ENCODE measurements at regions not wholly inside any gene's neighbourhood (a gene's known extent, or its start where the extent isn't known, plus 50 kb on each side); places are given as distances from the start of the nearest gene placed in this dataset.

GRCh38 chr1:202067188-202067974 lies 55.3 kb upstream of the GPR37L1 start:
- no peaks in the 10 kb centered on the region for H3K9me3 ChIP-seq (ENCODE audit: control insufficient read depth, insufficient read depth, low read length)
- H3K4me1 Mint-ChIP-seq: no peaks in the 10 kb centered on the region
- peaks cover 0 to 5% of the 10 kb centered on the region in 2 donors for H3K27me3 Mint-ChIP-seq (ENCODE audit: low read depth in 2 of 2)
- ATAC-seq (peak in 1 of 3 donors; percentile 27), DNase-seq (no peak)
- WGBS (ENCODE audit: insufficient coverage): 86% methylated on average over 7 of the region's 7 CpGs
- no peaks in the 10 kb centered on the region for H3K4me1 ChIP-seq (ENCODE audit: control insufficient read depth, insufficient read depth, low read length)
- no peak overlapping the region for H3K4me3 Mint-ChIP-seq
- no peak for TF ChIP-seq CTCF (IDR thresholded peaks at IDR 0.05)
- no peaks in the 10 kb centered on the region for H3K9me3 Mint-ChIP-seq
- H3K27ac Mint-ChIP-seq: no peak overlapping the region
- no peak overlapping the region for H3K4me3 ChIP-seq (ENCODE audit: low read length)
- no peak overlapping the region for H3K27ac ChIP-seq (ENCODE audit: low read length)
- H3K36me3 Mint-ChIP-seq: no peaks in the 10 kb centered on the region
- H3K36me3 ChIP-seq (ENCODE audit: control insufficient read depth, insufficient read depth, low read length): no peaks in the 10 kb centered on the region
- intact Hi-C loops (cut with micrococcal nuclease): no loop called here
- no peaks in the 10 kb centered on the region for H3K27me3 ChIP-seq (ENCODE audit: control insufficient read depth, insufficient read depth, low read length)

GRCh38 chr1:202068596-202068995 lies 54.1 kb upstream of the GPR37L1 start:
- ATAC-seq (no peak), DNase-seq (no peak)
- H3K27me3 ChIP-seq (ENCODE audit: control insufficient read depth, insufficient read depth, low read length): no peaks in the 10 kb centered on the region
- WGBS (ENCODE audit: insufficient coverage): 76% methylated on average over 3 of the region's 4 CpGs
- no peaks in the 10 kb centered on the region for H3K36me3 ChIP-seq (ENCODE audit: control insufficient read depth, insufficient read depth, low read length)
- Mint-ChIP-seq H3K9me3 (no peaks in the 10 kb centered on the region), H3K4me1 (no peaks in the 10 kb centered on the region), H3K36me3 (no peaks in the 10 kb centered on the region), H3K27me3 (ENCODE audit: low read depth in 2 of 2) (peaks cover 0 to 6% of the 10 kb centered on the region in 2 donors), H3K4me3 (no peak overlapping the region), H3K27ac (no peak overlapping the region)
- no peak overlapping the region for H3K27ac ChIP-seq (ENCODE audit: low read length)
- H3K4me1 ChIP-seq (ENCODE audit: control insufficient read depth, insufficient read depth, low read length): no peaks in the 10 kb centered on the region
- no peak for TF ChIP-seq CTCF (IDR thresholded peaks at IDR 0.05)
- no peaks in the 10 kb centered on the region for H3K9me3 ChIP-seq (ENCODE audit: control insufficient read depth, insufficient read depth, low read length)
- no peak overlapping the region for H3K4me3 ChIP-seq (ENCODE audit: low read length)
- intact Hi-C loops (cut with micrococcal nuclease): no loop called here

GRCh38 chr1:202069662-202070061 lies 53.1 kb upstream of the GPR37L1 start:
- H3K4me1 Mint-ChIP-seq: no peaks in the 10 kb centered on the region
- no peak for TF ChIP-seq CTCF (IDR thresholded peaks at IDR 0.05)
- no peak overlapping the region for H3K27ac Mint-ChIP-seq
- ATAC-seq: no peak
- Histone ChIP-seq H3K27ac (ENCODE audit: low read length) (no peak overlapping the region), H3K4me1 (ENCODE audit: control insufficient read depth, insufficient read depth, low read length) (no peaks in the 10 kb centered on the region), H3K4me3 (ENCODE audit: low read length) (no peak overlapping the region), H3K9me3 (ENCODE audit: control insufficient read depth, insufficient read depth, low read length) (no peaks in the 10 kb centered on the region), H3K27me3 (ENCODE audit: control insufficient read depth, insufficient read depth, low read length) (no peaks in the 10 kb centered on the region), H3K36me3 (ENCODE audit: control insufficient read depth, insufficient read depth, low read length) (no peaks in the 10 kb centered on the region)
- intact Hi-C loops (cut with micrococcal nuclease): no loop called here
- peaks cover 0 to 6% of the 10 kb centered on the region in 2 donors for H3K27me3 Mint-ChIP-seq (ENCODE audit: low read depth in 2 of 2)
- no peaks in the 10 kb centered on the region for H3K36me3 Mint-ChIP-seq
- no peak overlapping the region for H3K4me3 Mint-ChIP-seq
- H3K9me3 Mint-ChIP-seq: no peaks in the 10 kb centered on the region
- DNase-seq: no peak
- 82% methylated on average over 4 of the region's 4 CpGs for WGBS (ENCODE audit: insufficient coverage)
